NCI-H82 treated with DMSO at 0.1 percent for 48 hours (cell line): ENCODE measurements at regions not wholly inside any gene's neighbourhood (a gene's known extent, or its start where the extent isn't known, plus 50 kb on each side); places are given as distances from the start of the nearest gene placed in this dataset.

Source experiments
- DNase-seq: peaks from one replicate; lab custom pipeline; 2025; ENCODE audit not compliant: unreplicated experiment; lab: John Stamatoyannopoulos, UW

DNA sequence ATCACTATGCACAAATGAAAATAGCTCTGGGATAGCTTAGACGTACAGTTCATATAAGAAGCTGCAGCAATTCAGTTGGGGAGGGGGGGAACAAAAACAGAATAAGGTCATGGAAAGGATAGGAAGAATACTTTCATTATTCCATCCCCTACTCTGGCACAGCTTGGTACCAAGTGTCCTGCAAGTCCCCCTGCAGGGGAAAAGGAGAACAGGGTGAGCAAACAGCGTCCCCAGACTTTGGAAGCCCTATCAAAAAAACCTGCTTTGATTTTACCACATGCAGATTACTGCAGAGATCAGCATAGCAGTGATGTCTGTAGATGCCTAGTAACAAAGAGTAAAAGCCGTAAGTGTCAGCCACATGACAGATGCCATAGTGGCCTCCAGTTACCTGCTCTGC lies 209.4 kb upstream of the NEIL3 start:
- DNase-seq, result no peak

GRCh38 chr4:177103619-177104018 lies 206.1 kb upstream of the NEIL3 start:
- no peak for DNase-seq

GRCh38 chr4:177105536-177105935 lies 204.1 kb upstream of the NEIL3 start:
- DNase-seq, result no peak

GRCh38 chr4:177107288-177107921 lies 202.3 kb upstream of the NEIL3 start:
- no peak for DNase-seq

DNA sequence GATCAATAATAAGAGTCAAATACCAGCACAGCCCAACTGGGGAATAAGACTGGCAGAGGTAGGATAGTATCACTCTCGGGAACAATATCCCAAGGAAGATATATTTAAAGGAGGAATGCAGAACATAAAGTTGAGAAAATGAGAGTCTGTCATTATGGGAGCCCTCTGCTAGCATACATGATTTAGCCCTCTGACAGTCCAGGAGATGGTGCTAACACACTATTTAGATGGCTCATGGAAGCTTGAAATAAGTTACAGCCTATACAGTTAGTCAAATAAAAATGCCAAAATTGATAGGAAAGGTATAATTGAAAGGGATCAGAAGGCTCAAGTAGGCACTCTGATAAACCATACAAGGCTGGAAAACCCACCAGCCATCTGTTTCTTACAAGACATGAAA lies 201.0 kb upstream of the NEIL3 start:
- no peak for DNase-seq

GRCh38 chr4:177109769-177110168 lies 199.9 kb upstream of the NEIL3 start:
- no peak for DNase-seq

DNA sequence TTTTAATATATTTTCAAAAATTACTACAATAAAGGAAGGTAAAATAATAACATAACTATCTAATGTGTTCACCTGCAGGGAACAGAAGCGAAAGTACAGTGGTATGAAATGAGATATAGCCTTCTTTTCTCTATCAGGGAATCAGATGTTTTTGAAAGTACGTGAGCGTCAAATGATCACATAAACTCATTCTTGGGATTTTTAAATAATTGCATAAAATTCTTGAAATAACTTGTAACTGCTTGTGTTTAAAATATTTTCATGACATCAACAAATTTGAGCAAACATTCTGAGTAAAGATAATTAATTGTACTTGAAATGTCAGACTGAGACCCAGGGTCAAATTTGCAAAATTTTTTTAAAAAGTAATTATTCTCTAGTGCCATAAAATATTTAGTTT lies 193.5 kb upstream of the NEIL3 start:
- no peak for DNase-seq

GRCh38 chr4:177117256-177117655 lies 192.4 kb upstream of the NEIL3 start:
- DNase-seq, result no peak

DNA sequence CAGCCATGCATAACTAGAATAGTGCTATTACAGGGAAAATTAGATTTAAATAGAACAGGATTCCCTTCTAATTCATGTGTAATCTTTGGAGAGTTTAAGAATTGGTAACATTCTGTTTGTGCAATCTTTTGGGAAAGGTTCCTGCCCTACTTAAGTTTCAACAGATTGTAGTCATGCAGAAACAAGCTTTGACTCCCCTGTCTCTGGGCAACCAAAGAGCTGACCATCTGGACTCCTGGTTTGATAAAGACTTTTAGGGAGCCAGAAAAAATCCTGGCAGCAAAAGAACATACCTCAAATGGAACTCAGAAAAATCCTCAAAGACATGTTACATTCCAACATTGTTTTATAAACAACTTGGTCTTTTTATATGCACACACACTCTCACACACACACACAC lies 191.1 kb upstream of the NEIL3 start:
- peak; percentile 5 for DNase-seq

DNA sequence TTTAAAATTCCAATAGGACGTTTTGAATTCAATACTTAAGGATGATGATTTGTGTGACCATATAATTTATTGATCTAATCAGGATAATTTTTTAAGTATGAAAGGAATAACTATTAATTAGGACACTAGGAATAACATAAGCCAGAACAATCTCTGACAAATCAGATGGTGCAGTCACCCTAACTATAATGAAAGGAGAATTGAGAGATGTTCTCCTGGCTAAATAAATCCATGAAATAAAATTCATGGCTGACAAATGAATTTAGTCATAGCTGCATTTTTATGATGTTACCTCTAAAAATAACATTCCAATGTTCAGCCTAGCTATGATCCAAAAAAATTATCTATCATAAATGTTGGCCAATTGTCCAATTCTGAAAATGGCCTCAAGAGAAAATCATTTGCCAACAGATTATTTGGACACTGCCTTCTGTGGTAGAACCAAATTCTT lies 190.6 kb upstream of the NEIL3 start:
- DNase-seq, result no peak

DNA sequence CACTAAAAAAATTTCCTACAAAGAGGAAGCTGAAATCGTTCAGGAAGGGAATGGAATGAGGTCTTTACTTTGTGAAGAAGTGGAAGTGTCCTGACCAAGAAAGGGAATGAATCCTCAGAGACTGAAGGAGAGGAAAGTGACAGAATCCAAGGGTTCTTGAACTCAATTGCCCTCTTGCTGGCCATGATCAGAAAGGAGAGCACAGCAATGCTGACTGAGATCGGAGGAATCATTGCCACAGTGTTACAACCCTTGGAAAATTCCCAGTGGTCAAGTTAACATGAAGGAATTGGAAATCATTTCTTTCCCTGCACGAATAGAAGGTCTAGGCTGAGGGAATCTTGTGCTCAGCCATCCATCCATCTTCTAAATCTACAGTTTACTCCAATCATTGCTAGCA lies 190.0 kb upstream of the NEIL3 start:
- no peak for DNase-seq

- DNase-seq, result no peak
Observed at GRCh38 chr4:177123811-177124210, 185.9 kb upstream of the NEIL3 start.

DNA sequence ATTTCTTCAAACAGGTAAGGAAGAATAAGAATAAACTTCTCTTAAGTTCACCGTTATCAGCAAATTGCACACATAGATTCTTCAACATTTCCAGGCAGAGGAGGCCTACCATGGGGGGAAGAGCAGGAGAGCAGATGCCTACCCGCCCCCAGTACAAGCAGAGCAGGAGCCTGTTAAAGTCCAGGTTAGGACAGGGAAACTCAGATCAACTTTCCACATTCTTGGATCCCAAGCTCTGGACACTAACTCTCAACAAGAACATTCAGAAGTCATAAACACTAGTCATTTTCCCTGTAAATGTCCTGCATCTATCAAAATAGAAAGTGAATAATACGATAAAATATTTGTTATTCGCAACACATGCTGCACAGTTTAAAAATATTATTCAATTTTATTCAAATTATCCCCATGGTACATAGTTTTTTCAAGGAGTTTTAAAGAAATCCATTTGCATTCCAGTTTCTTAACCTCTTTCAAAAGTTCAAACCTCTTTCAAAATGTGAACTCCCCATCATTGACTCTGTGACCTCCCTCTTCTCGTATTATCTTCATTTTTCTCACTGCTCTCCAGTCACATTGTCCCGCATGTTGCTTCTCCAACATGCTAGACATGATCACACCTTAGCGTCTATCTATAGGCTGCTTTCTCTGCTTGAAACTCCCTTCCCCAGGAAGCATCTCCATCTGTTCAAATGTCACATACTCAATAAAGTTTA lies 185.2 kb upstream of the NEIL3 start:
- no peak for DNase-seq

DNA sequence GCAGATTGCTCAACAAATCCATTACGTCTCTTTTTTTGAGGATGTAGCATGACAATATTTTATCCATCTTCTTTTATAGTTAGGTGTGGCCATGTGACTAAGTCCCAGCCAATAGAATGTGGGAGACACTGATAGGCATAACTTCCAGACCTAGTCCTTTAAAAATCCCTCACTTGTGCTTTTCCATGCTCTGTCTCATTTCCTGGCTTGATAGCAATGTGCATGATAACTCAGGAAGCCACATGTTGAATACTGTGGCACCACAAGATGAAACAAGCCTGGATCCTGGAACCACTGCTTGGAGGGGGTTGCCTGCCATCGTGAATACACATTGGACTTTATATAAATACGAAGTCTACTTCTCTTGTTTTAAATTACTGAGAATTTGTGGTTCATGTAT lies 184.0 kb upstream of the NEIL3 start:
- DNase-seq, result no peak

DNA sequence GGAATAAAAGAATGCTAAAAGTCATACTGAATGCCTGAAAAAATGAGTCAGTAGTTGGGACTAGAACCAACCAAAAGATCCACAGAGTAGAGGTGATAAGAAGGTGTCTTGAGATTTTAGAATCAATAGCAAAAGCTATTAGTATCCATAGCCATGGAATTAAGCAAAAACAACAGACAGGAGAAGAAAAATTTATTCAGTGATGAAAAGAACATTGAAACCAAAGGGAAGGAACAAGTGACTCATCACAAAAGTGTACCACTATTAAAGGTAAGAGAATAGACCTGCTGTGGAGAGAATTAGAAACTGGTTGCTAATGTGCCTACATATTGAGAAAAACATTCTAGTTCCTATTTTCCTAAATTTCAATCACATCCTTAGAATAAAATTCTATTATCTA lies 182.0 kb upstream of the NEIL3 start:
- no peak for DNase-seq

- DNase-seq, result no peak
Observed at GRCh38 chr4:177128306-177128705, 181.4 kb upstream of the NEIL3 start.

DNA sequence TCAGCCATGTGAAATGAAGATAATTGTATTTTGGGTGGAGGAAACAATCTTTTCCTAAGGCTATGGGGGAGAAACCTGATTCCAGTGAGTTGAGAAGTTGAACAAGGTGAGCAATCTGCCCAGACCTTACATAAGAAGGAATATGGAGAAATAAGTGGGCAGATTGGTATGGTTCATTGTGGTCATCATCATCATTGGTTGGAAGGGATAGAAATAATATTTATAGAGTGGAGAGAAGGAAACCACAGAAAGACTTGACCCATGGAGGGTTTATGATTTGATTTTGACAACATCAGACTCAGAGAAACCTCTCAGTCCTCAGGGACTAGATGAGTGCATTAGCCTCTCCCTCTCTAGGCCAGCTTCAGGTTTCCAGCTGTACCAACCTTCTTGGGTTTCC lies 177.9 kb upstream of the NEIL3 start:
- no peak for DNase-seq

DNA sequence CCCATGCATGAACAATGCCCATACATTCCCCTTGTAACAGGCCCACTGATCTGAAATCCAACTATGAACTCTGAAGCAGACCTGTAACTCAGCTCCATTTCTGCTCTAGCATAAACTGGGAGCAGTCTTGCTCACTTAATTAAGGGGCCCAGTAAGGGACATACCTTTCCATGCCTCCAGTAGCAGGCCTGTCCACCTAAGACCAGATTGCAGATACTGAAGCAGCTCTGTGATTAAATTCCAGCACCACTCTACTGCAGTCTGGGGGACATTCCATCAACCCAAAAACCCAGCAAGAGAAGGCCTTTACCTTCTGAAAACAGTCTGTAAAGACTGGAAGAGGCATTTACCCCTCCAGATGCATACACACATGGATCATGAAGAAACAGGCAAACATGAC lies 162.0 kb upstream of the NEIL3 start:
- DNase-seq, result no peak

- no peak for DNase-seq
Observed at GRCh38 chr4:177155454-177155853, 154.2 kb upstream of the NEIL3 start.

DNA sequence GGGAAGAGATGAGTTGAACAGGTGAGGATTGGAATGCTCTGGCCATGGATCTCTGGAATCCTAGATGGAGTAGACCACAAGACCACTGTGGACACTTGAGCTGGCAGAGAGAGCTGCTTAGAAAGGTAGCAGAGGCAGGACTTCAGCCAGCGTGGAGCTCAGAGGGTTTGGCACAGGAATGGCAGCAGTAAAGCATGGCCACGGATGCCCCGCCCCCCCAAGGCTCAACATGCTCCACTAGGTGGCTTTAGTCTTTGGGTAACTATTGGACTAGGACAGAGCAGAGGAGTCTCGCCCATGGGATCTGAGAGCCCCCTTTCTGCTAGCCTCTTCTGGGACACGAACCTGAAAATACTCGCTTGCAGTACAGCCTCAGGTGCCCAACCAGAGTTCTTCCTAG lies 150.1 kb upstream of the NEIL3 start:
- no peak for DNase-seq

DNA sequence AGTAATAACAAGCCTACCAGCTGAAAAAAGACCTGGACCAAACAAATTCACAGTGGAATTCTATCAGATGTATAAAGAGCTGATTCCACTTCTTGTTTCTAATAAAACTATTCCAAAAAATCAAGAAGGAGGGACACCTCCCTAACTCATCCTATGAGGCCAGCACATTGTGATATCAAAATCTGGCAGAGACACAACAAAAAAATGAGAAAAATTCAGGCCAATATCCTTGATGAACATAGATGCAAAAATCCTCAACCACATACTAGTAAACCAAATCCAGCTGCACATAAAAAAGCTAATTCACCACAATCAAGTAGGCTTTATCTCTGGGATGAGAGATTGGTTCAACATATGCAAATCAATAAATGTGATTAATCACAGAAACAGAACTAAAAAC lies 147.9 kb upstream of the NEIL3 start:
- no peak for DNase-seq

- DNase-seq, result no peak
Observed at GRCh38 chr4:177163532-177163931, 146.1 kb upstream of the NEIL3 start.

GRCh38 chr4:177171588-177171987 lies 138.1 kb upstream of the NEIL3 start:
- DNase-seq, result no peak
